DMS153 (cell line): ENCODE measurements at regions not wholly inside any gene's neighbourhood (a gene's known extent, or its start where the extent isn't known, plus 50 kb on each side); places are given as distances from the start of the nearest gene placed in this dataset.
A peak's percentile ranks its signal among the peaks of the same experiment; 100 is the strongest.

ENCODE experiments used
- DNase-seq: peaks from one replicate; lab custom pipeline; 2025; lab: John Stamatoyannopoulos, UW

GRCh38 chr3:8201886-8202285 lies 299.7 kb upstream of the LMCD1 start:
- peak; percentile 6 for DNase-seq

GRCh38 chr3:8204331-8204730 lies 297.3 kb upstream of the LMCD1 start:
- DNase-seq, result no peak

- DNase-seq, result no peak
These were observed 296.6 kb upstream of the LMCD1 start for GRCh38 chr3:8204853-8205650.

GRCh38 chr3:8205881-8206280 lies 295.7 kb upstream of the LMCD1 start:
- no peak for DNase-seq

- DNase-seq, result no peak
These were observed 294.5 kb upstream of the LMCD1 start for GRCh38 chr3:8206971-8207617.

- DNase-seq, result no peak
These were observed 290.7 kb upstream of the LMCD1 start for GRCh38 chr3:8210882-8211341.

- no peak for DNase-seq
These were observed 288.8 kb upstream of the LMCD1 start for GRCh38 chr3:8212794-8213193.

GRCh38 chr3:8213286-8213685 lies 288.3 kb upstream of the LMCD1 start:
- no peak for DNase-seq

- DNase-seq, result no peak
These were observed 285.8 kb upstream of the LMCD1 start for GRCh38 chr3:8215821-8216220.

GRCh38 chr3:8218353-8218940 lies 283.2 kb upstream of the LMCD1 start:
- no peak for DNase-seq

GRCh38 chr3:8220291-8220690 lies 281.3 kb upstream of the LMCD1 start:
- no peak for DNase-seq

- no peak for DNase-seq
These were observed 277.9 kb upstream of the LMCD1 start for GRCh38 chr3:8223766-8224165.

GRCh38 chr3:8224941-8225340 lies 276.7 kb upstream of the LMCD1 start:
- no peak for DNase-seq

GRCh38 chr3:8233938-8234337 lies 267.7 kb upstream of the LMCD1 start:
- DNase-seq, result no peak

GRCh38 chr3:8236264-8236663 lies 265.4 kb upstream of the LMCD1 start:
- DNase-seq, result no peak

GRCh38 chr3:8237893-8238292 lies 263.7 kb upstream of the LMCD1 start:
- no peak for DNase-seq

- no peak for DNase-seq
These were observed 263.2 kb upstream of the LMCD1 start for GRCh38 chr3:8238432-8238831.

- no peak for DNase-seq
These were observed 262.5 kb upstream of the LMCD1 start for GRCh38 chr3:8239095-8239494.

- DNase-seq, result peak; percentile 7
These were observed 261.6 kb upstream of the LMCD1 start for GRCh38 chr3:8239718-8240695.

GRCh38 chr3:8246070-8246469 lies 255.6 kb upstream of the LMCD1 start:
- DNase-seq, result no peak

- no peak for DNase-seq
These were observed 248.4 kb upstream of the LMCD1 start for GRCh38 chr3:8253201-8253600.

GRCh38 chr3:8254489-8254888 lies 247.1 kb upstream of the LMCD1 start:
- DNase-seq, result no peak
